SK-N-SH treated with all-trans-retinoic acid at 6 μM for 48 hours (cell line): ENCODE measurements at regions not wholly inside any gene's neighbourhood (a gene's known extent, or its start where the extent isn't known, plus 50 kb on each side); places are given as distances from the start of the nearest gene placed in this dataset.

Experiments
- ARNTL ChIP-seq: fragments of 450-650 bp; formaldehyde crosslinking; IDR thresholded peaks from 2 replicates; pipeline ENCODE4 v1.5.0; 2020; ENCODE audit warnings: low read depth, mild to moderate bottlenecking, moderate library complexity, borderline replicate concordance
- PPARA ChIP-seq: fragments of 250-450 bp; sonication (Bioruptor Pico); IDR thresholded peaks from 2 replicates; pipeline ENCODE4 v1.5.0; 2020; ENCODE audit warnings: mild to moderate bottlenecking, borderline replicate concordance
- SNAI2 ChIP-seq: fragments of 250-450 bp; sonication (Bioruptor Pico); IDR thresholded peaks from 2 replicates; pipeline ENCODE4 v1.5.0; 2020; ENCODE audit warnings: mild to moderate bottlenecking, moderate library complexity
- ZNF565 ChIP-seq: fragments of 450-650 bp; formaldehyde crosslinking; conservative IDR thresholded peaks from 2 replicates; pipeline ENCODE4 v1.5.0; 2020; ENCODE audit warnings: low read depth, mild to moderate bottlenecking, moderate library complexity
- TF ChIP-seq, protein P1 (sequence below): fragments of 250-450 bp; sonication (Bioruptor Pico); IDR thresholded peaks from 2 replicates; pipeline ENCODE4 v1.8.0; 2020; ENCODE audit warnings: mild to moderate bottlenecking, moderate library complexity, borderline replicate concordance
- TF ChIP-seq, protein P2 (sequence below): fragments of 250-450 bp; sonication (Bioruptor Pico); IDR thresholded peaks from 2 replicates; pipeline ENCODE4 v1.8.0; 2021; ENCODE audit warnings: low read depth, mild to moderate bottlenecking, moderate library complexity, borderline replicate concordance
- TF ChIP-seq, protein P3 (sequence below): fragments of 250-450 bp; sonication (Bioruptor Pico); IDR thresholded peaks from 2 replicates; pipeline ENCODE4 v1.5.0; 2020; ENCODE audit warnings: mild to moderate bottlenecking, moderate library complexity
- TF ChIP-seq, protein P4 (sequence below): fragments of 250-450 bp; sonication (Bioruptor Pico); IDR thresholded peaks from 2 replicates; pipeline ENCODE4 v1.5.1; 2020; ENCODE audit warnings: low read depth, mild to moderate bottlenecking, moderate library complexity

- no peak for TF ChIP-seq SNAI2 (CRISPR knock-in tag)
- TF ChIP-seq ZNF565 (CRISPR knock-in tag), result no peak
- TF ChIP-seq, protein P1, sequence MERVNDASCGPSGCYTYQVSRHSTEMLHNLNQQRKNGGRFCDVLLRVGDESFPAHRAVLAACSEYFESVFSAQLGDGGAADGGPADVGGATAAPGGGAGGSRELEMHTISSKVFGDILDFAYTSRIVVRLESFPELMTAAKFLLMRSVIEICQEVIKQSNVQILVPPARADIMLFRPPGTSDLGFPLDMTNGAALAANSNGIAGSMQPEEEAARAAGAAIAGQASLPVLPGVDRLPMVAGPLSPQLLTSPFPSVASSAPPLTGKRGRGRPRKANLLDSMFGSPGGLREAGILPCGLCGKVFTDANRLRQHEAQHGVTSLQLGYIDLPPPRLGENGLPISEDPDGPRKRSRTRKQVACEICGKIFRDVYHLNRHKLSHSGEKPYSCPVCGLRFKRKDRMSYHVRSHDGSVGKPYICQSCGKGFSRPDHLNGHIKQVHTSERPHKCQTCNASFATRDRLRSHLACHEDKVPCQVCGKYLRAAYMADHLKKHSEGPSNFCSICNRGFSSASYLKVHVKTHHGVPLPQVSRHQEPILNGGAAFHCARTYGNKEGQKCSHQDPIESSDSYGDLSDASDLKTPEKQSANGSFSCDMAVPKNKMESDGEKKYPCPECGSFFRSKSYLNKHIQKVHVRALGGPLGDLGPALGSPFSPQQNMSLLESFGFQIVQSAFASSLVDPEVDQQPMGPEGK (CRISPR knock-in tag), result no peak
- TF ChIP-seq ARNTL (CRISPR knock-in tag), result no peak
- TF ChIP-seq, protein P2, sequence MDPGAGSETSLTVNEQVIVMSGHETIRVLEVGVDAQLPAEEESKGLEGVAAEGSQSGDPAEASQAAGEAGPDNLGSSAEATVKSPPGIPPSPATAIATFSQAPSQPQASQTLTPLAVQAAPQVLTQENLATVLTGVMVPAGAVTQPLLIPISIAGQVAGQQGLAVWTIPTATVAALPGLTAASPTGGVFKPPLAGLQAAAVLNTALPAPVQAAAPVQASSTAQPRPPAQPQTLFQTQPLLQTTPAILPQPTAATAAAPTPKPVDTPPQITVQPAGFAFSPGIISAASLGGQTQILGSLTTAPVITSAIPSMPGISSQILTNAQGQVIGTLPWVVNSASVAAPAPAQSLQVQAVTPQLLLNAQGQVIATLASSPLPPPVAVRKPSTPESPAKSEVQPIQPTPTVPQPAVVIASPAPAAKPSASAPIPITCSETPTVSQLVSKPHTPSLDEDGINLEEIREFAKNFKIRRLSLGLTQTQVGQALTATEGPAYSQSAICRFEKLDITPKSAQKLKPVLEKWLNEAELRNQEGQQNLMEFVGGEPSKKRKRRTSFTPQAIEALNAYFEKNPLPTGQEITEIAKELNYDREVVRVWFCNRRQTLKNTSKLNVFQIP (CRISPR knock-in tag), result no peak
- no peak for TF ChIP-seq PPARA (CRISPR knock-in tag)
- TF ChIP-seq, protein P3, sequence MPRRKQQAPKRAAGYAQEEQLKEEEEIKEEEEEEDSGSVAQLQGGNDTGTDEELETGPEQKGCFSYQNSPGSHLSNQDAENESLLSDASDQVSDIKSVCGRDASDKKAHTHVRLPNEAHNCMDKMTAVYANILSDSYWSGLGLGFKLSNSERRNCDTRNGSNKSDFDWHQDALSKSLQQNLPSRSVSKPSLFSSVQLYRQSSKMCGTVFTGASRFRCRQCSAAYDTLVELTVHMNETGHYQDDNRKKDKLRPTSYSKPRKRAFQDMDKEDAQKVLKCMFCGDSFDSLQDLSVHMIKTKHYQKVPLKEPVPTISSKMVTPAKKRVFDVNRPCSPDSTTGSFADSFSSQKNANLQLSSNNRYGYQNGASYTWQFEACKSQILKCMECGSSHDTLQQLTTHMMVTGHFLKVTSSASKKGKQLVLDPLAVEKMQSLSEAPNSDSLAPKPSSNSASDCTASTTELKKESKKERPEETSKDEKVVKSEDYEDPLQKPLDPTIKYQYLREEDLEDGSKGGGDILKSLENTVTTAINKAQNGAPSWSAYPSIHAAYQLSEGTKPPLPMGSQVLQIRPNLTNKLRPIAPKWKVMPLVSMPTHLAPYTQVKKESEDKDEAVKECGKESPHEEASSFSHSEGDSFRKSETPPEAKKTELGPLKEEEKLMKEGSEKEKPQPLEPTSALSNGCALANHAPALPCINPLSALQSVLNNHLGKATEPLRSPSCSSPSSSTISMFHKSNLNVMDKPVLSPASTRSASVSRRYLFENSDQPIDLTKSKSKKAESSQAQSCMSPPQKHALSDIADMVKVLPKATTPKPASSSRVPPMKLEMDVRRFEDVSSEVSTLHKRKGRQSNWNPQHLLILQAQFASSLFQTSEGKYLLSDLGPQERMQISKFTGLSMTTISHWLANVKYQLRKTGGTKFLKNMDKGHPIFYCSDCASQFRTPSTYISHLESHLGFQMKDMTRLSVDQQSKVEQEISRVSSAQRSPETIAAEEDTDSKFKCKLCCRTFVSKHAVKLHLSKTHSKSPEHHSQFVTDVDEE (CRISPR knock-in tag), result no peak
- TF ChIP-seq, protein P4, sequence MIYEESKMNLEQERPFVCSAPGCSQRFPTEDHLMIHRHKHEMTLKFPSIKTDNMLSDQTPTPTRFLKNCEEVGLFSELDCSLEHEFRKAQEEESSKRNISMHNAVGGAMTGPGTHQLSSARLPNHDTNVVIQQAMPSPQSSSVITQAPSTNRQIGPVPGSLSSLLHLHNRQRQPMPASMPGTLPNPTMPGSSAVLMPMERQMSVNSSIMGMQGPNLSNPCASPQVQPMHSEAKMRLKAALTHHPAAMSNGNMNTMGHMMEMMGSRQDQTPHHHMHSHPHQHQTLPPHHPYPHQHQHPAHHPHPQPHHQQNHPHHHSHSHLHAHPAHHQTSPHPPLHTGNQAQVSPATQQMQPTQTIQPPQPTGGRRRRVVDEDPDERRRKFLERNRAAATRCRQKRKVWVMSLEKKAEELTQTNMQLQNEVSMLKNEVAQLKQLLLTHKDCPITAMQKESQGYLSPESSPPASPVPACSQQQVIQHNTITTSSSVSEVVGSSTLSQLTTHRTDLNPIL (CRISPR knock-in tag), result no peak
Observed at GRCh38 chr12:92089559-92089958, 56.1 kb downstream of the BTG1 start.
